Right ventricle myocardium superior (tissue), 1 donor: ENCODE measurements at regions not wholly inside any gene's neighbourhood (a gene's known extent, or its start where the extent isn't known, plus 50 kb on each side); places are given as distances from the start of the nearest gene placed in this dataset.
A peak's percentile ranks its signal among the peaks of the same experiment; 100 is the strongest.

ENCODE experiments used
- ATAC-seq: fragments of 200-7000 bp; cut with Tn5 transposase; one replicate; pipeline ENCODE4 v1.9.1; 2020; ENCODE audit warnings: mild to moderate bottlenecking; ENCODE audit not compliant: poor library complexity
- DNase-seq: peaks from one replicate; pipeline ENCODE4 v3.0.0-alpha.2; 2020
- intact Hi-C: fragments of 100-400 bp; cut with DNase I; formaldehyde crosslinking; loops from one replicate; pipeline ENCODE4 v1.11.2; 2022
- donor health status: DM: no; HTN: yes; CAD: no; lungs with severe emphysema.

GRCh38 chr12:87116780-87117179, 860.6 kb upstream of the MGAT4C start:
- intact Hi-C loops, result no loop called here
- DNase-seq (no peak), ATAC-seq (peak; percentile 65)

- ATAC-seq (peak; percentile 56), DNase-seq (no peak)
- intact Hi-C loops, result no loop called here
These were observed 856.6 kb upstream of the MGAT4C start for GRCh38 chr12:87112571-87113345.

- DNase-seq (no peak), ATAC-seq (no peak)
- intact Hi-C loops, result no loop called here
These were observed 851.6 kb upstream of the MGAT4C start for GRCh38 chr12:87107766-87108165.

GRCh38 chr12:87107270-87107669, 851.1 kb upstream of the MGAT4C start:
- intact Hi-C loops, result no loop called here
- DNase-seq, result no peak
- no peak for ATAC-seq

DNA sequence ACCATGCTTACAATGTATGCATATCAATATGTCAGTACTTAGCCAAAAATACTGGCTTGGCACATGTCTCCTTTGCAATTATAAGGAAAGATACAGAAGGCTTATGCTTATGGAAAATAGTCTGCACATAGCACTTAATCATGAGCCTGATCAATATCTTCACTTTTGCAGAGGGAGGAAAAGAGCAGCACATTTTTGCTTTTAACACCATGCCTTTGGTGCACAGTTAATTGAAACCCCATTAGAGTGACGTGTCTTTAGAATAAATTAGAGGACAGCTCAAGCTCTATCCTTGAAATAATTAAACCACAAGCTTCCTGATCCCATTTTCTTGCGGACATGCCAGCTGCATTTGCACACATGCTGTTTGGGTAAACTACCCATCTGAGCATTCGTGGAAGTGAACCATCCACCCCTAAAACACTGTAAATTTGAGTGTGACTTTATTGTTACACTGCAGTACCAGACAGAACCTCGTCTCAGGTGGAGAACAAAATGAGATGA, 839.9 kb upstream of the MGAT4C start:
- no peak for ATAC-seq
- no peak for DNase-seq
- intact Hi-C loops, result no loop called here

GRCh38 chr12:87094356-87094755, 838.2 kb upstream of the MGAT4C start:
- ATAC-seq (no peak), DNase-seq (no peak)
- intact Hi-C loops, result no loop called here

DNA sequence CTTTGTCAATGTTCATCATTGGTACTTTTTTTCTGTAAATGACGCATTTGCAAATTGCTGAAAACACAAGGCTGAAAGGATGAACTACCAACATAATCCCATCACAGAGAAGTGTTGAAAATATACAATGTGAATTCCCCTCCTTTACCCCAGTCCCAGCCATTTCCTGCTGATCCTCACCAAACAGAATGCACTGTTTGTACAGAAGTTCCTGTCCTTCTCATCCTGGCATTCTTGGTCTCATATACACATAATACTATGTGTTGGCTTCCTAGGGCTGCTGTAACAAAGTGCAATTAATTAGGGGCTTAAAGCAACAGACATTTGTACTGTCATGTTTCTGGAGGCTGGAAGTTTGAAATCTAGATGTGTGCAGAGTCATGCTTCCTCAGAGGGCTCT, 836.2 kb upstream of the MGAT4C start:
- intact Hi-C loops, result no loop called here
- ATAC-seq (no peak), DNase-seq (no peak)

DNA sequence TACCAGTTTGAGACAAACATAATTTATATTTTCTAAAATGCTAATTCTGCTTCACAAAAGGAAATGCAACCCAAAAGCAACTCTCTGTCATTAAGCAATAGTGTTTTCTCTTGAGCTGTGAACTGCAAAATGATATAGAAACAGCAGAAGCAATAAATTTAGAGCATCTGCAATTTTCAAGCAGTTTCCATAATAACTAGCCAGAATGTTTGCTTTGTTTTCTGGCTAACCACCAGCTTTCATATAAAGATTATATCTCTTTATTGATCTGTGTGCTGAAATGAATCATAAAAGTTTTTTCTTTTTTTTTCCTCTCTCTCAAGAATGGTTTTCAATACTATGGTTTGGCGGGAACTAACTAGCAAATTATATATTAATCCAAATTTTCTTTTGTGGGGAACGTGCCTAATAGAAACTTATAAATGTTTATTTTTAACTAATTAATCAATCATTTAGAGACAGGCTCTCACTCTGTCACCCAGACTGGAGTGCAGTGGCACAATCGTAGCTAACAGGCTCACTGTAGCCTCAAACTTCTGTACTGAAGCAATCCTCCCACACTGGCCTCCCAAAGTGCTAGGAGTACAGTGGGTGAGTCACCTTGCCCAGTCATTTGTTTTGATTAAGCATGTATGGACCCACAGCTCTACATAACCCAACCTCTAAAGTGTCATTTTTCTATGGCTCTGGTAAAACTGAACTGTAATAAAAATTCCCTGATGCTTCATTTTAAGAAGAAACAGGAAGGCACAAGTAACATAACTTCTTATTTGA, 830.1 kb upstream of the MGAT4C start:
- ATAC-seq (no peak), DNase-seq (no peak)
- intact Hi-C loops, result no loop called here

GRCh38 chr12:87085286-87085685, 829.1 kb upstream of the MGAT4C start:
- DNase-seq, result no peak
- ATAC-seq, result no peak
- intact Hi-C loops, result no loop called here

GRCh38 chr12:87082756-87083155, 826.6 kb upstream of the MGAT4C start:
- intact Hi-C loops, result no loop called here
- ATAC-seq, result no peak
- no peak for DNase-seq

- DNase-seq, result no peak
- ATAC-seq, result no peak
- intact Hi-C loops, result no loop called here
These were observed 818.6 kb upstream of the MGAT4C start for GRCh38 chr12:87074781-87075180.

DNA sequence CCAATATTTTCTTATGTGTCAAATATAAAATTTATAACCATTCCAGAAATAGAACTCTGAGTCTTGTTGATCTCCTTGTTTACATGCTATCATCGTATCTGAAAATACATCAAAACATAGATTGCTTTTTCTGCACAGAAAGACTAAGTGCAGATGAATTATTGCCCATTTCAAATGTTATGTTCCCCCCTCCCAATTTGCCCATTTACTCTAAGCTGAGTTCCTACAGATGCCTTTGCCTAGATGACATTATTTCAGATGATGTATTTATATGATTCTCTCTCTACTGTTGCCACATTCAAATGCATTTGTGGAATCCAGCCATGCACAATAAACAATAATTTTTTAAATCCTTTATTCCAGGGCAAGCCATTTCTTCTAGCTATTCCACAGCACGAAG, 810.1 kb upstream of the MGAT4C start:
- no peak for ATAC-seq
- DNase-seq, result no peak
- intact Hi-C loops, result no loop called here

DNA sequence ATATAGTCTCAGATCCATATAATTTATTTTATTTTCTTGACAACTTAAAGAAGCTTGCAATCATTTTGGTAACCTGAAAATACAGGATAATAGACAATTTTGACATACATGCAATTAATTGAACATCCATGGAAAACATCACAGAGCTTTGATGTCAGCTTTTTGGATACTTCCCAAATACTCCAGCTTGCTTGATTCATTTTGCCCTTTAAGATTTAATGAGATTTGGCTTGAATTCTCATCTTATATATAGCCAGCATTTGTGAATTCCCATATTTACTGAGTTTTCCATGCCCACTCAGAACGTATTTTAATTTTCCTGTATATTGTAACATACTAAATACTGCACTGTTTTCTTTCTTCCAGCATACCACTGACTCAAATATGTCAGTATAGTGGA, 803.0 kb upstream of the MGAT4C start:
- DNase-seq, result no peak
- intact Hi-C loops, result no loop called here
- no peak for ATAC-seq

GRCh38 chr12:87054226-87054625, 798.0 kb upstream of the MGAT4C start:
- DNase-seq (no peak), ATAC-seq (no peak)
- intact Hi-C loops, result no loop called here

DNA sequence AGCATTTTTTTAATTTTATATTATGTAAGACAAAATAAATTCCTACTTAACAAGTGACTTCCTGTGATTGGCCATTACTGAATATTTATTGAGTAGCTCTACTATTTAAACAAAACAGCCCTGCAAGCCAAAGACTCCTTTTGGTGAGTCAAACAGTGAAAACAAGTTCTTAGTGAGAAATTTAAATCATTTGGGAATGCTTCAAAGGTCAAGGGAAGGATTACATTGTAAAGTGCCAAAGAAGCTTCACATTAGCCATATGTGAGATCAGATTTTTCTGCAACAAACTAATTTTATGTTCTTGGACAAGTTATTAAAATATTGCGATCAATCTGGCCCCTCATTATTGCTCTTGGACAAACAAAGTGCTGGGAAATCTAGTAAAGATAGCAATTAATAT, 795.4 kb upstream of the MGAT4C start:
- no peak for DNase-seq
- no peak for ATAC-seq
- intact Hi-C loops, result no loop called here

DNA sequence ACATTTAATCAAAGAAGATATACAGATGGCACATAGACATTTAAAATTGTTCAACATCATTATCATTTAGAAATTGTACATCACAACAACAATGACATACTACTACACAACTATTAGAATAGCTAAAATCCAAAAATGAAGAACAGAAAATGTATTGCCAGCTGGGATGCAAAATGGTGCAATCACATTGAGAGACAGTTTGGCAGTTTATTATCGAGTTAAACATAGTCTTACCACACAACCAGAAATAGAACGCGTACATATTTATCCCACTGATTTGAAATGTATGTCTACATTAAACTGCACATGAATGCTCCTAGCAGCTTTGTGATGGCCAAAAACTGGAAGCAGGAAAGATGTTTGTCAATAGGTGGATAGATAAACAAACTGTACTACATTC, 791.5 kb upstream of the MGAT4C start:
- intact Hi-C loops, result no loop called here
- ATAC-seq, result no peak
- DNase-seq, result no peak

- intact Hi-C loops, result no loop called here
- no peak for DNase-seq
These were observed 783.3 kb upstream of the MGAT4C start for GRCh38 chr12:87039536-87039935.

DNA sequence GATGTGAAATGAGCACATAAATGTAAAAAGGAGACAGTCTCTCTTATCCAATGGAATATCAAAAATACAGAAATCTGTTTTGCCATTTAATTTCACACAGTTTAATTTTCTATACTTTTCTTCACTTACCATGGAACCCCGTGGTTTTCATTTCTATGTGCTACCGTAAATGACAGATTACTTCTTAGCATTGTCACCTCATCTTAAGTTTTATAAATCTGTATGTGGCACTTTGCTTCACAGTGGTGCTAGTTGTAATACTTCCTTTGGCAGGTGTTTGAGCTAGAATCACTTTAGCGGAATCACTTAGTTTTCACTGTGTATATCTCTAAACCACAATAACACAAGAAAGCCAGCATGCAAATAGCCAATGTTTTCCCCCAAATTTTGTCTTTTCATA, 781.9 kb upstream of the MGAT4C start:
- ATAC-seq (no peak), DNase-seq (no peak)
- intact Hi-C loops, result no loop called here

More at GRCh38 chr12:87039536-87039935, 783.3 kb upstream of the MGAT4C start:
- no peak for ATAC-seq

- intact Hi-C loops, result no loop called here
- DNase-seq (no peak), ATAC-seq (no peak)
These were observed 769.8 kb upstream of the MGAT4C start for GRCh38 chr12:87025976-87026375.

DNA sequence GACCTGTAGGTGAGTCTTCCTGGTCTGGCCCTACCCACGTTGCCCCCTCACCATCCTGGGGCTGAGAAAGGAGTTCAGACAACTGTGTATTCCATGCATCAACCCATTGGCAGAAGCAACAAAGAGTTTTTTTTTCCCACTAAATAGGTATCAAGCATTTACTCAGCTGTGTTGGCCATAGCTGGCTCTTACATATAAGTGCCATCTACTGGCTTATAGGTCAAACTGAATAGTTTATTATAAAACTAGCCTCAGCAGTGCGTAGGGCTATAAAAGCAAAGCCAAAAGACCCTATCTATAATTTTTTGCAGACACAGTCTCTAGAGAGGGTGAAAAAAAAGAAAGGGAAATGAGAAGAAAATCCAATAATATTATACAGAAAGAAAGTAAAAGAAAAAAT, 765.2 kb upstream of the MGAT4C start:
- no peak for ATAC-seq
- no peak for DNase-seq
- intact Hi-C loops, result no loop called here
